HFFc6 (cell line): ENCODE measurements at regions not wholly inside any gene's neighbourhood (a gene's known extent, or its start where the extent isn't known, plus 50 kb on each side); places are given as distances from the start of the nearest gene placed in this dataset.

ENCODE experiments used
- DNase-seq: peaks from one replicate; pipeline ENCODE4 v3.0.0-alpha.2; 2018
- H3K27ac Mint-ChIP-seq: 2 replicates; pipeline ENCODE4 v1.8.0; 2020; ENCODE audit warnings: mild to moderate bottlenecking, mixed read lengths
- H3K27me3 Mint-ChIP-seq: 2 replicates; pipeline ENCODE4 v1.8.0; 2021; ENCODE audit warnings: mild to moderate bottlenecking, moderate library complexity, mixed read lengths; ENCODE audit not compliant: insufficient read depth
- H3K36me3 Mint-ChIP-seq: 2 replicates; pipeline ENCODE4 v1.8.0; 2021; ENCODE audit warnings: low read depth, mixed read lengths
- H3K4me1 Mint-ChIP-seq: 2 replicates; pipeline ENCODE4 v1.8.0; 2020; ENCODE audit warnings: low read depth, mixed read lengths
- H3K4me3 Mint-ChIP-seq: 2 replicates; pipeline ENCODE4 v1.8.0; 2020; ENCODE audit warnings: mild to moderate bottlenecking, moderate library complexity, mixed read lengths
- H3K9me3 Mint-ChIP-seq: 2 replicates; pipeline ENCODE4 v1.8.0; 2020; ENCODE audit warnings: mild to moderate bottlenecking, mixed read lengths
- CTCF ChIP-seq: fragments of 200-600 bp; sonication (generic); IDR thresholded peaks from 2 replicates; pipeline ENCODE4 v1.5.0; 2021; ENCODE audit warnings: antibody characterized with exemption, mild to moderate bottlenecking

DNA sequence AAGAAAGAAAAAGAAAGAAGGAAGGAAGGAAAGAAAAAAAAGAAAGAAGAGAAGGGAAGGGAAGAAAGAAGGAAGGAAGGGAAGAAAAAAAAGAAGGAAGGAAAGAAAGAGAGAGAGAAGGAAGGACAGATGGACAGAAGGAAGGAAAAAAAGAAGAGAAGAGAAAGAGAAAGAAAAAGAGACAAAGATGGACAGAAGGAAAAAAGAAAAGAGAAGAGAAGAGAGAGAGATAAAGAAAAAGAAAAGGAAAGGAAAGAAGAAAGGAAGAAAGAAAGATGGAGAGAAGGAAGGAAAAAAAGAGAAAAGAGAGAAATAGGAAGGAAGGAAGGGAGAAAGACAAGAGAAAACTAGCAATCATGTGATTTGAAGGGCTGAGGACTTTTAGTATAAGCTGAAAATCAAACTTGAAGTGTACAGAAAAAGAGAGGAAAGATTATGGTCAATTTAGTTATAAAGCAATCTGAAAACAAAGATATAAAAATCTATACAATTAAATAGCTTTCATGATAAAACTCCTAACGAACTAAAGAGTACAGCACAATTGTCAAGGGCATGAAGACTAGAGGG is 115.3 kb downstream of the LTN1 start:
- H3K27ac Mint-ChIP-seq = no peak overlapping the region
- H3K36me3 Mint-ChIP-seq = peaks cover 23% of the 10 kb centered on the region
- H3K4me3 Mint-ChIP-seq = no peak overlapping the region
- no peaks in the 10 kb centered on the region for H3K27me3 Mint-ChIP-seq
- peaks cover 5% of the 10 kb centered on the region; the same call in 1 of the 2 replicates for H3K4me1 Mint-ChIP-seq
- no peaks in the 10 kb centered on the region for H3K9me3 Mint-ChIP-seq
- DNase-seq = no peak
- no peak for TF ChIP-seq CTCF

GRCh38 chr21:28875078-28875477 is 117.6 kb downstream of the LTN1 start:
- no peak for DNase-seq
- Mint-ChIP-seq H3K9me3 (no peaks in the 10 kb centered on the region), H3K4me3 (no peak overlapping the region), H3K4me1 (peaks cover 17% of the 10 kb centered on the region), H3K36me3 (peaks cover 14% of the 10 kb centered on the region), H3K27ac (no peak overlapping the region), H3K27me3 (peaks cover 1% of the 10 kb centered on the region; the same call in 1 of the 2 replicates)
- TF ChIP-seq CTCF = no peak

GRCh38 chr21:28872218-28872617 is 120.5 kb downstream of the LTN1 start:
- Mint-ChIP-seq H3K27me3 (peaks cover 1% of the 10 kb centered on the region; the same call in 1 of the 2 replicates), H3K9me3 (no peaks in the 10 kb centered on the region), H3K4me3 (no peak overlapping the region), H3K36me3 (peaks cover 14% of the 10 kb centered on the region), H3K4me1 (peaks cover 23% of the 10 kb centered on the region), H3K27ac (no peak overlapping the region)
- no peak for TF ChIP-seq CTCF
- no peak for DNase-seq

- no peak overlapping the region for H3K4me3 Mint-ChIP-seq
- H3K27ac Mint-ChIP-seq = peak overlapping the region; percentile 20; the same call in 1 of the 2 replicates
- peak; percentile 35 for DNase-seq
- peaks cover 14% of the 10 kb centered on the region for H3K36me3 Mint-ChIP-seq
- H3K4me1 Mint-ChIP-seq = peaks cover 23% of the 10 kb centered on the region
- no peak for TF ChIP-seq CTCF
- H3K9me3 Mint-ChIP-seq = no peaks in the 10 kb centered on the region
- peaks cover 1% of the 10 kb centered on the region; the same call in 1 of the 2 replicates for H3K27me3 Mint-ChIP-seq
These were observed 121.2 kb downstream of the LTN1 start for GRCh38 chr21:28871388-28872010.

DNA sequence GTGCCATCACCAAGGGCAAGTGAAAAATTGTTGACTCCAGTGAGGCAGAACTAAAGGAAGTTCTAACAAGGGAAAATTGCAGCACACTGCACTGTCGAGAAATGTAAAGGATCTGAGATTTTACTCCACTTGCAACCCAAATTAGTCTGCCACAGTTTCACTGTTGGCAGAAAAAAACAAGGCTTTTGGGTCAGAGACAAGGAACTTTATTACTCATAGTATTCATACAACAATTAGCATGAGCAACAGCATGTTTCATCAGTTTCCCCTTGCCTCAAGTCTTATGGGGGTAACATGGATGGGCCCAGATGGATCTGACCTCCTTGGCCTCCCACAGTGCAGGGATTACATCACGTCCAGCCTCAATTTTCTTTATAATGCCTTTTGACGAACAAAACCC is 125.3 kb downstream of the LTN1 start:
- H3K27ac Mint-ChIP-seq = no peak overlapping the region
- no peak for TF ChIP-seq CTCF
- H3K27me3 Mint-ChIP-seq = peaks cover 1% of the 10 kb centered on the region
- no peak for DNase-seq
- no peaks in the 10 kb centered on the region; the same call in 1 of the 2 replicates for H3K36me3 Mint-ChIP-seq
- peaks cover 25% of the 10 kb centered on the region for H3K4me1 Mint-ChIP-seq
- H3K4me3 Mint-ChIP-seq = no peak overlapping the region
- H3K9me3 Mint-ChIP-seq = no peaks in the 10 kb centered on the region
